ENCODE measurements at regions not wholly inside any gene's neighbourhood (a gene's known extent, or its start where the extent isn't known, plus 50 kb on each side); places are given as distances from the start of the nearest gene placed in this dataset.

DNA sequence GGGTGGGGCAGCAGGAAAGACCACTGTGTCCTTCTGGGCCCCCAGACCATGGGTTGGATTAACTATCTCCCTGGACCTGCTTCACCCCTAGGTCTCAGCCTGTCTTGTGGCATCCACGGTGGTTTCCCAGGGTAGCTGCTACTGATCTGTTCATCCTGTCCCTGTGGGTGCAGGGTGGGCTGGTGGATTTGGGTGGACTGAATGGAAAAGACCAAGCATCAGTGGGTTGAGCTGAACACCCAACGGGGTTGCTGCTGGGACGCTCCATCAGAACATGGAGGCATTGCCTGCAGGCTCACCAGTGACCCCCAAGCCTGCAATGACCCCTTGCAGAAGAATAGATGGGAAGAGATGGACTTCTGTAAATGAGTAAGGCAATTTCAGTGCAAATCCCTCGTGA lies 812.1 kb downstream of the TBC1D22A start:
- no TSS peak for BruUV-seq (replicated peaks)
- ChIA-PET POLR2A (no interaction called here), CTCF (ENCODE audit: low intra/inter-chr PET ratio, low total read pairs) (no interaction called here)
- DNase-seq (ENCODE audit: low spot score): no peak
- no peaks in the 10 kb centered on the region for H4K20me1 ChIP-seq (ENCODE audit: insufficient read depth, low read length)
- H3K4me3 ChIP-seq (replicated peaks in 1 of 3; ENCODE audit: insufficient read depth in 1 of 3, low read depth in 2 of 3, low read length in 3 of 3): no peak overlapping the region
- H3K9ac ChIP-seq (ENCODE audit: insufficient read depth, low read depth, low read length): no peak overlapping the region
- WGBS (ENCODE audit: low lambda C conversion rate): 0% methylated on average over 3 of the region's 4 CpGs
- no peak overlapping the region for H2AFZ ChIP-seq (ENCODE audit: low read length)
- no peak for ATAC-seq
- no peaks in the 10 kb centered on the region for H3K36me3 ChIP-seq (replicated peaks in 1 of 2; ENCODE audit: control insufficient read depth in 1 of 2, insufficient read depth in 2 of 2, low read length in 2 of 2)
- H3K79me2 ChIP-seq (ENCODE audit: insufficient read depth, low read length): no peaks in the 10 kb centered on the region
- no peaks in the 10 kb centered on the region for H3K9me3 ChIP-seq (ENCODE audit: low read length)
- TF ChIP-seq GZF1 (CRISPR knock-in tag; IDR thresholded peaks at IDR 0.05) (no peak), ZBTB46 (CRISPR knock-in tag; IDR thresholded peaks at IDR 0.05; ENCODE audit: borderline replicate concordance) (no peak), FOSL2 (CRISPR knock-in tag; IDR thresholded peaks at IDR 0.05) (no peak), SAP130 (CRISPR knock-in tag; IDR thresholded peaks at IDR 0.05; ENCODE audit: low read depth) (no peak), POLR2AphosphoS2 (IDR thresholded peaks at IDR 0.05; ENCODE audit: low read depth, low read length) (no peak), ZFP82 (CRISPR knock-in tag; IDR thresholded peaks at IDR 0.05; ENCODE audit: borderline replicate concordance) (no peak), RXRB (CRISPR knock-in tag; IDR thresholded peaks at IDR 0.05; ENCODE audit: borderline replicate concordance) (no peak), STAG1 (CRISPR knock-in tag; IDR thresholded peaks at IDR 0.05) (no peak), HNRNPL (IDR thresholded peaks at IDR 0.05; ENCODE audit: low read depth, low read length) (no peak), ZNF451 (CRISPR knock-in tag; IDR thresholded peaks at IDR 0.05) (no peak), MLLT10 (CRISPR knock-in tag; IDR thresholded peaks at IDR 0.05) (no peak), POGK (CRISPR knock-in tag; conservative IDR thresholded peaks at IDR 0.05) (no peak)
- TF ChIP-seq, protein P1, sequence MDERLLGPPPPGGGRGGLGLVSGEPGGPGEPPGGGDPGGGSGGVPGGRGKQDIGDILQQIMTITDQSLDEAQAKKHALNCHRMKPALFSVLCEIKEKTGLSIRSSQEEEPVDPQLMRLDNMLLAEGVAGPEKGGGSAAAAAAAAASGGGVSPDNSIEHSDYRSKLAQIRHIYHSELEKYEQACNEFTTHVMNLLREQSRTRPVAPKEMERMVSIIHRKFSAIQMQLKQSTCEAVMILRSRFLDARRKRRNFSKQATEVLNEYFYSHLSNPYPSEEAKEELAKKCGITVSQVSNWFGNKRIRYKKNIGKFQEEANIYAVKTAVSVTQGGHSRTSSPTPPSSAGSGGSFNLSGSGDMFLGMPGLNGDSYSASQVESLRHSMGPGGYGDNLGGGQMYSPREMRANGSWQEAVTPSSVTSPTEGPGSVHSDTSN (CRISPR knock-in tag; IDR thresholded peaks at IDR 0.05): no peak
- TF ChIP-seq, protein P2, sequence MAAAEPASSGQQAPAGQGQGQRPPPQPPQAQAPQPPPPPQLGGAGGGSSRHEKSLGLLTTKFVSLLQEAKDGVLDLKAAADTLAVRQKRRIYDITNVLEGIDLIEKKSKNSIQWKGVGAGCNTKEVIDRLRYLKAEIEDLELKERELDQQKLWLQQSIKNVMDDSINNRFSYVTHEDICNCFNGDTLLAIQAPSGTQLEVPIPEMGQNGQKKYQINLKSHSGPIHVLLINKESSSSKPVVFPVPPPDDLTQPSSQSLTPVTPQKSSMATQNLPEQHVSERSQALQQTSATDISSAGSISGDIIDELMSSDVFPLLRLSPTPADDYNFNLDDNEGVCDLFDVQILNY (CRISPR knock-in tag; conservative IDR thresholded peaks at IDR 0.05): no peak
- H3K4me1 ChIP-seq (ENCODE audit: insufficient read depth, low read length): no peaks in the 10 kb centered on the region
- FAIRE-seq: no peak
- H3K27me3 ChIP-seq (ENCODE audit: control insufficient read depth in 1 of 2, insufficient read depth in 2 of 2, low read length in 2 of 2): peaks cover 0 to 9% of the 10 kb centered on the region in 2 experiments; a peak in 2 of 5 replicates
- in situ Hi-C loops (cut with HindIII; ENCODE audit: extremely low pct_ligation_motif_present, low pct_unique_long_range_greater_than_20kb) (no loop called here), intact Hi-C loops (cut with micrococcal nuclease; ENCODE audit: unreplicated experiment) (no loop called here)
- no peak overlapping the region for H3K27ac ChIP-seq (ENCODE audit: extremely low read length, insufficient read depth, low read length)
- H3K4me2 ChIP-seq (ENCODE audit: low read depth, low read length): no peak overlapping the region

Data from HepG2 (cell line).